Astrocyte (in vitro differentiated cells and primary cell): ENCODE measurements at regions not wholly inside any gene's neighbourhood (a gene's known extent, or its start where the extent isn't known, plus 50 kb on each side); places are given as distances from the start of the nearest gene placed in this dataset.

Experiments
- DNase-seq: peaks from one replicate; pipeline ENCODE4 v3.0.0-alpha.2; 2010; ENCODE audit warnings: low read depth
- FAIRE-seq: peaks from 2 replicates; lab custom pipeline; 2011; peaks lifted over from hg19 to GRCh38; lab: Jason Lieb, UNC
- H2AFZ ChIP-seq: 2 replicates; pipeline ENCODE4 v1.6.0; 2012; ENCODE audit warnings: low read depth, low read length, inconsistent platforms
- H3K27ac ChIP-seq: 2 replicates; pipeline ENCODE4 v1.5.1; 2011; ENCODE audit warnings: low read depth, low read length, inconsistent platforms
- H3K27me3 ChIP-seq: 2 replicates; pipeline ENCODE4 v1.6.0; 2011; ENCODE audit warnings: low read length, inconsistent platforms; ENCODE audit not compliant: insufficient read depth
- H3K36me3 ChIP-seq: 2 replicates; pipeline ENCODE4 v1.5.1; 2011; ENCODE audit warnings: low read length, inconsistent platforms; ENCODE audit not compliant: insufficient read depth
- H3K4me1 ChIP-seq: 2 replicates; pipeline ENCODE4 v1.5.1; 2011; ENCODE audit warnings: low read length, inconsistent platforms; ENCODE audit not compliant: insufficient read depth
- H3K4me2 ChIP-seq: 2 replicates; pipeline ENCODE4 v1.6.0; 2012; ENCODE audit warnings: low read length, inconsistent platforms
- H3K4me3 ChIP-seq: 2 replicates; pipeline ENCODE4 v1.5.1; 2011; ENCODE audit warnings: low read depth, mild to moderate bottlenecking, low read length, inconsistent platforms; ENCODE audit not compliant: insufficient read depth
- H3K79me2 ChIP-seq: 2 replicates; pipeline ENCODE4 v1.6.0; 2012; ENCODE audit warnings: mild to moderate bottlenecking, low read length, inconsistent platforms; ENCODE audit not compliant: insufficient read depth
- H3K9ac ChIP-seq: 2 replicates; pipeline ENCODE4 v1.6.0; 2012; ENCODE audit warnings: mild to moderate bottlenecking, low read length, inconsistent platforms
- H3K9me3 ChIP-seq: 2 replicates; pipeline ENCODE4 v1.5.1; 2012; ENCODE audit warnings: low read depth, mild to moderate bottlenecking, low read length, inconsistent platforms; ENCODE audit not compliant: insufficient read depth
- H4K20me1 ChIP-seq: 2 replicates; pipeline ENCODE4 v1.6.0; 2012; ENCODE audit warnings: low read length, inconsistent platforms; ENCODE audit not compliant: insufficient read depth
- H3K27ac Mint-ChIP-seq: one replicate; pipeline ENCODE4 v1.8.0; 2021; ENCODE audit warnings: mild to moderate bottlenecking, mixed read lengths; ENCODE audit not compliant: unreplicated experiment
- H3K27me3 Mint-ChIP-seq: one replicate; pipeline ENCODE4 v1.8.0; 2021; ENCODE audit warnings: low read depth, mixed read lengths; ENCODE audit not compliant: unreplicated experiment
- H3K36me3 Mint-ChIP-seq: one replicate; pipeline ENCODE4 v1.8.0; 2021; ENCODE audit warnings: low read depth, mixed read lengths; ENCODE audit not compliant: unreplicated experiment
- H3K4me1 Mint-ChIP-seq: one replicate; pipeline ENCODE4 v1.8.0; 2021; ENCODE audit warnings: low read depth, mixed read lengths; ENCODE audit not compliant: unreplicated experiment
- H3K4me3 Mint-ChIP-seq: one replicate; pipeline ENCODE4 v1.8.0; 2021; ENCODE audit warnings: mild to moderate bottlenecking, moderate library complexity, mixed read lengths; ENCODE audit not compliant: unreplicated experiment
- H3K9me3 Mint-ChIP-seq: one replicate; pipeline ENCODE4 v1.8.0; 2021; ENCODE audit warnings: mild to moderate bottlenecking, mixed read lengths; ENCODE audit not compliant: unreplicated experiment
- CTCF ChIP-seq: IDR thresholded peaks from 2 replicates; pipeline ENCODE4 v1.5.1; 2011; ENCODE audit warnings: low read depth, mild to moderate bottlenecking, inconsistent platforms, low read length, moderate library complexity; ENCODE audit not compliant: insufficient read depth
- EZH2 ChIP-seq: IDR thresholded peaks from 2 replicates; pipeline ENCODE4 v1.6.1; 2012; ENCODE audit warnings: mild to moderate bottlenecking, low read length, inconsistent platforms; ENCODE audit not compliant: insufficient read depth

- H3K4me3 Mint-ChIP-seq, result no peak overlapping the region
- no peak overlapping the region for H3K4me3 ChIP-seq
- no peaks in the 10 kb centered on the region for H3K4me1 ChIP-seq
- H3K4me2 ChIP-seq, result no peak overlapping the region
- no peak overlapping the region for H3K9ac ChIP-seq
- H3K79me2 ChIP-seq, result no peaks in the 10 kb centered on the region
- peaks cover 3% of the 10 kb centered on the region for H4K20me1 ChIP-seq
- no peaks in the 10 kb centered on the region for H3K36me3 ChIP-seq
- H3K36me3 Mint-ChIP-seq, result peaks cover 2% of the 10 kb centered on the region
- H3K27me3 ChIP-seq, result no peaks in the 10 kb centered on the region
- peaks cover 1% of the 10 kb centered on the region for H3K4me1 Mint-ChIP-seq
- no peak for TF ChIP-seq CTCF
- no peak for TF ChIP-seq EZH2
- no peak for DNase-seq
- no peak overlapping the region for H3K27ac ChIP-seq
- no peak overlapping the region for H3K27ac Mint-ChIP-seq
- H3K9me3 Mint-ChIP-seq, result no peaks in the 10 kb centered on the region
- no peaks in the 10 kb centered on the region for H3K9me3 ChIP-seq
- no peaks in the 10 kb centered on the region for H3K27me3 Mint-ChIP-seq
- no peak for FAIRE-seq
- H2AFZ ChIP-seq, result no peak overlapping the region
These were observed 282.8 kb downstream of the ZEB2 start for GRCh38 chr2:144237108-144237507.

- Histone ChIP-seq H3K79me2 (no peaks in the 10 kb centered on the region), H2AFZ (no peak overlapping the region), H3K4me2 (no peak overlapping the region), H3K9me3 (no peaks in the 10 kb centered on the region), H3K9ac (no peak overlapping the region), H4K20me1 (peaks cover 3% of the 10 kb centered on the region), H3K36me3 (no peaks in the 10 kb centered on the region), H3K27me3 (no peaks in the 10 kb centered on the region), H3K4me3 (no peak overlapping the region), H3K27ac (no peak overlapping the region), H3K4me1 (no peaks in the 10 kb centered on the region)
- Mint-ChIP-seq H3K4me3 (no peak overlapping the region), H3K27me3 (no peaks in the 10 kb centered on the region), H3K9me3 (no peaks in the 10 kb centered on the region), H3K4me1 (peaks cover 6% of the 10 kb centered on the region), H3K36me3 (peaks cover 2% of the 10 kb centered on the region), H3K27ac (no peak overlapping the region)
- no peak for FAIRE-seq
- TF ChIP-seq EZH2 (no peak), CTCF (no peak)
- no peak for DNase-seq
These were observed 284.9 kb downstream of the ZEB2 start for GRCh38 chr2:144235050-144235449.

GRCh38 chr2:144234542-144234871 lies 285.4 kb downstream of the ZEB2 start:
- Histone ChIP-seq H3K27ac (no peak overlapping the region), H2AFZ (no peak overlapping the region), H3K27me3 (no peaks in the 10 kb centered on the region), H4K20me1 (peaks cover 3% of the 10 kb centered on the region), H3K4me3 (no peak overlapping the region), H3K4me2 (no peak overlapping the region), H3K36me3 (no peaks in the 10 kb centered on the region), H3K79me2 (no peaks in the 10 kb centered on the region), H3K9ac (no peak overlapping the region), H3K4me1 (no peaks in the 10 kb centered on the region), H3K9me3 (no peaks in the 10 kb centered on the region)
- Mint-ChIP-seq H3K36me3 (peaks cover 2% of the 10 kb centered on the region), H3K9me3 (no peaks in the 10 kb centered on the region), H3K27ac (no peak overlapping the region), H3K27me3 (no peaks in the 10 kb centered on the region), H3K4me3 (no peak overlapping the region), H3K4me1 (peaks cover 6% of the 10 kb centered on the region)
- FAIRE-seq (no peak), DNase-seq (no peak)
- no peak for TF ChIP-seq CTCF
- TF ChIP-seq EZH2, result no peak
